Ishikawa (cell line): ENCODE measurements at regions not wholly inside any gene's neighbourhood (a gene's known extent, or its start where the extent isn't known, plus 50 kb on each side); places are given as distances from the start of the nearest gene placed in this dataset.

Source experiments
- CEBPB ChIP-seq: IDR thresholded peaks from 2 replicates; pipeline ENCODE4 v1.6.1; 2012
- CREB1 ChIP-seq: IDR thresholded peaks from 2 replicates; pipeline ENCODE4 v1.6.1; 2012; ENCODE audit warnings: low read depth
- EGR1 ChIP-seq: IDR thresholded peaks from 2 replicates; pipeline ENCODE4 v1.6.1; 2012
- EP300 ChIP-seq: IDR thresholded peaks from 2 replicates; pipeline ENCODE4 v1.6.1; 2012; ENCODE audit warnings: borderline replicate concordance
- FOXM1 ChIP-seq: IDR thresholded peaks from 2 replicates; pipeline ENCODE4 v1.6.1; 2012; ENCODE audit warnings: low read depth, borderline replicate concordance
- MAX ChIP-seq: IDR thresholded peaks from 2 replicates; pipeline ENCODE4 v1.6.1; 2012
- NFIC ChIP-seq: IDR thresholded peaks from 2 replicates; pipeline ENCODE4 v1.6.1; 2012
- RAD21 ChIP-seq: IDR thresholded peaks from 2 replicates; pipeline ENCODE4 v1.6.1; 2012; ENCODE audit warnings: low read depth
- REST ChIP-seq: IDR thresholded peaks from 2 replicates; pipeline ENCODE4 v1.6.1; 2012; ENCODE audit warnings: low read depth, mild to moderate bottlenecking
- TAF1 ChIP-seq: IDR thresholded peaks from 2 replicates; pipeline ENCODE4 v1.6.1; 2012; ENCODE audit warnings: low read depth, mild to moderate bottlenecking
- TCF12 ChIP-seq: IDR thresholded peaks from 2 replicates; pipeline ENCODE4 v1.6.1; 2012; ENCODE audit warnings: low read depth
- TEAD4 ChIP-seq: IDR thresholded peaks from 2 replicates; pipeline ENCODE4 v1.6.1; 2012
- USF1 ChIP-seq: IDR thresholded peaks from 2 replicates; pipeline ENCODE4 v1.6.1; 2012
- YY1 ChIP-seq: IDR thresholded peaks from 2 replicates; pipeline ENCODE4 v1.6.1; 2012; ENCODE audit warnings: low read depth
- ZBTB7A ChIP-seq: IDR thresholded peaks from 2 replicates; pipeline ENCODE4 v1.6.1; 2012; ENCODE audit warnings: low read depth

GRCh38 chr3:59364496-59364895 is 314.7 kb upstream of the CFAP20DC start:
- no peak for TF ChIP-seq RAD21
- TF ChIP-seq CEBPB = no peak
- TF ChIP-seq ZBTB7A = no peak
- no peak for TF ChIP-seq TAF1
- TF ChIP-seq MAX = no peak
- TF ChIP-seq EGR1 = no peak
- no peak for TF ChIP-seq EP300
- TF ChIP-seq USF1 = no peak
- no peak for TF ChIP-seq CREB1
- no peak for TF ChIP-seq REST
- TF ChIP-seq YY1 = no peak
- TF ChIP-seq TEAD4 = no peak
- TF ChIP-seq NFIC = no peak
- TF ChIP-seq TCF12 = no peak
- TF ChIP-seq FOXM1 = no peak

- no peak for TF ChIP-seq YY1
- TF ChIP-seq ZBTB7A = no peak
- TF ChIP-seq CREB1 = no peak
- no peak for TF ChIP-seq CEBPB
- TF ChIP-seq RAD21 = no peak
- TF ChIP-seq EP300 = no peak
- TF ChIP-seq TAF1 = no peak
Measured at GRCh38 chr3:59341459-59341858, 291.6 kb upstream of the CFAP20DC start.

- no peak for TF ChIP-seq EGR1
- no peak for TF ChIP-seq USF1
- no peak for TF ChIP-seq CREB1
- TF ChIP-seq REST = no peak
- no peak for TF ChIP-seq MAX
- TF ChIP-seq FOXM1 = no peak
- no peak for TF ChIP-seq EP300
- TF ChIP-seq TCF12 = no peak
- TF ChIP-seq ZBTB7A = no peak
- TF ChIP-seq NFIC = no peak
- TF ChIP-seq CEBPB = no peak
- TF ChIP-seq TAF1 = no peak
- TF ChIP-seq RAD21 = no peak
- no peak for TF ChIP-seq YY1
- no peak for TF ChIP-seq TEAD4
Measured at GRCh38 chr3:59339818-59340217, 290.0 kb upstream of the CFAP20DC start.

- TF ChIP-seq TCF12 = no peak
- no peak for TF ChIP-seq REST
- no peak for TF ChIP-seq YY1
- no peak for TF ChIP-seq EP300
- TF ChIP-seq ZBTB7A = no peak
- TF ChIP-seq MAX = no peak
- no peak for TF ChIP-seq USF1
- TF ChIP-seq NFIC = no peak
- no peak for TF ChIP-seq TAF1
- no peak for TF ChIP-seq TEAD4
- no peak for TF ChIP-seq EGR1
- no peak for TF ChIP-seq CREB1
Measured at GRCh38 chr3:59338934-59339333, 289.1 kb upstream of the CFAP20DC start.
